Fibroblast of the conjunctiva (primary cell): ENCODE measurements at regions not wholly inside any gene's neighbourhood (a gene's known extent, or its start where the extent isn't known, plus 50 kb on each side); places are given as distances from the start of the nearest gene placed in this dataset.

Experiments used
- DNase-seq: peaks from one replicate; pipeline ENCODE4 v3.0.0-alpha.2; 2010; ENCODE audit warnings: low read depth

DNA sequence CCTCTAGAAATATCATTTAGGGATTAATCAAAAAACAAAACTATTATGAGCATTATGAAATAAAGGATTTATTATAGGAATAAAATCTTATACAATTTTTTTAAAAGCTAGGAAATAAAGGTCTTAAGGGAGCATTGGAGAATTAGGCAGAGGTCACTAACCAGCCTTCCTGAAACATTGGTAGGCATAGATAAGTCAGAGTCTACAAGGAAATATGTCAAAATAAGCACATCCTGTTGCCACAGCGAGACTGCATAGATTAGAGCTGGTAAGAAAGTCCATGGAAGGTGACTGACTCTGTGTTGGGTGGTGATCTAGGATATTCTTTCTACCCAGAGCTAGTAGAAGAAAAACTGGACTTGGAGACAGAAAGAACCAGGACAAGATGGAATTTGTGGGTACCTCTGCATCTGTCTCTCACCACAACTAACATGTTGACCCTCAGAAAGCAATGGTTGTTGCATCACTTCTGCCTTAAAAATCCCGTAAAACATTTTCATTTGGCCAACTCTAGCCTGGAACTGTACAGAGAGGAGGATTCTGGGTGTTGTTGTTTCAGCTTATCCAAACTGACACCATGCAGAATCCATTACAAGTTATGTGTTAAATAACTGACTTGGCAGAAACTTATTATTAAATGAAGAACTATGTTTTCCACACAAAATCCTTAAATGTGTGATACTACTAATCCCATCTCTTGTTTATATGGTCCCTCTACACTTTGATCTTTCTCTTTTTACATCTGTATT is 77.1 kb downstream of the FBXO5 start:
- no peak for DNase-seq

GRCh38 chr6:152909241-152909640 is 73.6 kb downstream of the FBXO5 start:
- DNase-seq = no peak

DNA sequence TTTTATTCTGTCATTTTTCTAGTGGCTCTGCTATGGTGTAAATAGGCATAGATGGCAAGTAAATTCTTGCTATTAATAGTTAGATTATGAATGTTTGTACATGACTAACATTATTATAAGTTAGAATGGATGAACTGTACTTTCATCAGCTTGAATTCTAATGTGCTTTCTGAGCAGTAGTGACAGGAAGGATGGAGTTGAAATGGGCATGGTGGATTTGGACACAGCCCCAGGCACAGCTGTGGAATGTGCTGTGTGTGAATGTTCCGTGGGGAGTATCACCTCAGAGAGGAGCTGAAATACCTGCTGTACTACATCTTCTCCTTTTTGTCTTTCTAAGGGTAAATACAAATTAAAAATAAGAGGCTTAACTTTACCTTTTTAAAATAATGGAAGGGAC is 66.8 kb downstream of the FBXO5 start:
- no peak for DNase-seq

DNA sequence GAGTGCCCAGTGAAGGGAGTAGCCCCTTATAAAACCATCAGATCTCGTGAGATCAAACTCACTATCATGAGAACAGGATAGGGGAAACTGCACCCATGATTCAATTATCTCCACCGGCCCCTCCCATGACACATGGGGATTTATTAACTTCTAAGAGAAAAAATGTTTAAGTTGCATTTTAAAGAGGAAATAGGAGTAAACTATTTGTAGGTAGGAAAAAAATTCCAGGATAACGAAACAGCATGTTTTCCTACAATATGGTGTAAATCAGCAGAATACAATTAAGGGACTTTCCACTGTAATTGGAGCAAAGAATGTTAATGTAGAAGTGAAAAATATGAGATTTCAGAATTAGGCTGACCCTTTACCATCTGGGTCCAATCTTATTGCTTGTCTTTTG is 63.9 kb downstream of the FBXO5 start:
- no peak for DNase-seq

DNA sequence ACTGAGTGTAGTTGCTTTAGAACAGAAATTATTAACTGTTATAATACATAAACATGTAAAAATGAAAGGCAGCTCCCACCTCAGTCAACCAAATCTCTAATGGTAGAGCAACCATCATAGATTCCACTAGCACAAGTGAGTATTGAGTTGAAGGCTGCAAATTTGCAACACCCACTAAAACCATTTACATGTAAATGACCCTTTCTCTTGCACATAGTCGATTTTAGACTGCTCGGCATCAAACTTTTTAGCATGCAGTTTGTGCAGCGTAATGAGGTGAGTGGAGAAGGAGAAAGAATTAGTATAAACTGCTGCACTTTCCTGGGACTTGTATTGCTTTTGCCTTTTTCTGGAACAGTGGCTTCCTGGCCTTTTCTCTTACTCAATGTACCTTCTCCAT is 62.8 kb downstream of the FBXO5 start:
- no peak for DNase-seq
